H9 (cell line): ENCODE measurements at regions not wholly inside any gene's neighbourhood (a gene's known extent, or its start where the extent isn't known, plus 50 kb on each side); places are given as distances from the start of the nearest gene placed in this dataset.

Experiments used
- DNase-seq: peaks from one replicate; pipeline ENCODE4 v3.0.0-alpha.2; 2017
- H2AFZ ChIP-seq: one replicate; pipeline ENCODE4 v1.6.1; 2013; ENCODE audit warnings: mild to moderate bottlenecking, low read length, control low read depth, moderate library complexity
- H2AK5ac ChIP-seq: 2 replicates; pipeline ENCODE4 v1.6.1; 2013; ENCODE audit warnings: low read length, control low read depth, mixed read lengths; ENCODE audit not compliant: insufficient read length
- H2BK120ac ChIP-seq: one replicate; pipeline ENCODE4 v1.6.1; 2013; ENCODE audit warnings: low read depth, mild to moderate bottlenecking, low read length, control low read depth, inconsistent platforms; ENCODE audit not compliant: poor library complexity, severe bottlenecking
- H2BK12ac ChIP-seq: 2 replicates; pipeline ENCODE4 v1.6.1; 2013; ENCODE audit warnings: low read length, control low read depth, mixed read lengths, low read depth; ENCODE audit not compliant: insufficient read length
- H2BK15ac ChIP-seq: 2 replicates; pipeline ENCODE4 v1.6.1; 2013; ENCODE audit warnings: low read depth, low read length, control low read depth
- H2BK20ac ChIP-seq: one replicate; pipeline ENCODE4 v1.6.1; 2013; ENCODE audit warnings: low read depth, mild to moderate bottlenecking, low read length, control low read depth, inconsistent platforms; ENCODE audit not compliant: poor library complexity, severe bottlenecking
- H2BK5ac ChIP-seq: 2 replicates; pipeline ENCODE4 v1.6.1; 2013; ENCODE audit warnings: low read length, control low read depth, mixed read lengths; ENCODE audit not compliant: insufficient read length
- H3K14ac ChIP-seq: 2 replicates; pipeline ENCODE4 v1.6.1; 2013; ENCODE audit warnings: low read length, control low read depth; ENCODE audit not compliant: insufficient read depth
- H3K18ac ChIP-seq: 2 replicates; pipeline ENCODE4 v1.6.1; 2013; ENCODE audit warnings: low read depth, mild to moderate bottlenecking, mixed read lengths, low read length, control low read depth; ENCODE audit not compliant: insufficient read length
- H3K23ac ChIP-seq: 2 replicates; pipeline ENCODE4 v1.6.1; 2013; ENCODE audit warnings: low read length, control low read depth, mixed read lengths, low read depth; ENCODE audit not compliant: insufficient read length
- H3K23me2 ChIP-seq: 2 replicates; pipeline ENCODE4 v1.6.1; 2013; ENCODE audit warnings: low read depth, mild to moderate bottlenecking, mixed read lengths, low read length, control low read depth; ENCODE audit not compliant: insufficient read length, poor library complexity, severe bottlenecking
- H3K27ac ChIP-seq: 2 replicates; pipeline ENCODE4 v1.5.1; 2013; ENCODE audit warnings: low read length, control low read depth, mixed read lengths, low read depth; ENCODE audit not compliant: insufficient read length
- H3K27me3 ChIP-seq: 2 replicates; pipeline ENCODE4 v1.6.1; 2013; ENCODE audit warnings: low read length, control low read depth, inconsistent platforms; ENCODE audit not compliant: insufficient read depth
- H3K4ac ChIP-seq: 2 replicates; pipeline ENCODE4 v1.6.1; 2013; ENCODE audit warnings: low read depth, mild to moderate bottlenecking, control low read depth, inconsistent platforms, low read length, moderate library complexity
- H3K4me1 ChIP-seq: 2 replicates; pipeline ENCODE4 v1.6.1; 2013; ENCODE audit warnings: low read length, control low read depth, inconsistent platforms; ENCODE audit not compliant: insufficient read depth
- H3K4me2 ChIP-seq: 2 replicates; pipeline ENCODE4 v1.6.1; 2013; ENCODE audit warnings: low read length, control low read depth, mixed read lengths; ENCODE audit not compliant: insufficient read length, insufficient read depth
- H3K56ac ChIP-seq: 2 replicates; pipeline ENCODE4 v1.6.1; 2013; ENCODE audit warnings: low read depth, mild to moderate bottlenecking, mixed read lengths, low read length, control low read depth; ENCODE audit not compliant: insufficient read length
- H3K79me1 ChIP-seq: 2 replicates; pipeline ENCODE4 v1.6.1; 2013; ENCODE audit warnings: low read depth, mild to moderate bottlenecking, moderate library complexity, low read length, control low read depth, inconsistent platforms; ENCODE audit not compliant: insufficient read depth, poor library complexity, severe bottlenecking
- H3K79me2 ChIP-seq: 2 replicates; pipeline ENCODE4 v1.6.1; 2013; ENCODE audit warnings: low read length, control low read depth, inconsistent platforms; ENCODE audit not compliant: insufficient read depth
- H3K9ac ChIP-seq: 2 replicates; pipeline ENCODE4 v1.6.1; 2013; ENCODE audit warnings: low read length, control low read depth, mixed read lengths; ENCODE audit not compliant: insufficient read length; ENCODE audit errors: extremely low read depth
- H3K9me3 ChIP-seq: one replicate; pipeline ENCODE4 v1.6.1; 2013; ENCODE audit warnings: low read depth, low read length, inconsistent platforms; ENCODE audit not compliant: control insufficient read depth
- H3T11ph ChIP-seq: one replicate; pipeline ENCODE4 v1.6.1; 2013; ENCODE audit warnings: mild to moderate bottlenecking, low read length, control low read depth, inconsistent platforms
- H4K20me1 ChIP-seq: one replicate; pipeline ENCODE4 v1.6.1; 2013; ENCODE audit not compliant: control insufficient read depth, insufficient read length, insufficient read depth
- H4K5ac ChIP-seq: 2 replicates; pipeline ENCODE4 v1.6.1; 2013; ENCODE audit warnings: low read depth, mild to moderate bottlenecking, mixed read lengths, low read length, control low read depth; ENCODE audit not compliant: insufficient read length
- H4K8ac ChIP-seq: replicated peaks from 2 replicates; pipeline ENCODE4 v1.6.1; 2013; ENCODE audit warnings: low read length, control low read depth, mixed read lengths, low read depth; ENCODE audit not compliant: insufficient read length
- H4K91ac ChIP-seq: 2 replicates; pipeline ENCODE4 v1.6.1; 2013; ENCODE audit warnings: low read depth, mild to moderate bottlenecking, moderate library complexity, mixed read lengths, low read length, control low read depth; ENCODE audit not compliant: insufficient read length
- H3K27ac Mint-ChIP-seq, 3 experiments: 2 replicates in 2 of 3; 3 replicates in 1 of 3; pipeline ENCODE4 v1.8.0; 2020 to 2021; ENCODE audit warnings: mixed read lengths in 3 of 3, mild to moderate bottlenecking in 1 of 3, moderate library complexity in 1 of 3
- H3K27me3 Mint-ChIP-seq: 2 replicates; pipeline ENCODE4 v1.8.0; 2021; ENCODE audit warnings: low read depth, mild to moderate bottlenecking, moderate library complexity, mixed read lengths
- H3K36me3 Mint-ChIP-seq, 3 experiments: 2 replicates in 2 of 3; 3 replicates in 1 of 3; pipeline ENCODE4 v1.8.0; 2020 to 2021; ENCODE audit warnings: low read depth in 3 of 3, mixed read lengths in 3 of 3; ENCODE audit not compliant: insufficient read depth in 1 of 3
- H3K4me1 Mint-ChIP-seq, 2 experiments: 2 replicates each; pipeline ENCODE4 v1.8.0; 2020; ENCODE audit warnings: mixed read lengths in 2 of 2
- H3K4me3 Mint-ChIP-seq, 2 experiments: 2 replicates in 1 of 2; 3 replicates in 1 of 2; pipeline ENCODE4 v1.8.0; 2020 to 2021; ENCODE audit warnings: mild to moderate bottlenecking in 2 of 2, mixed read lengths in 2 of 2, moderate library complexity in 1 of 2
- H3K9me3 Mint-ChIP-seq, 2 experiments: 2 replicates in 1 of 2; 3 replicates in 1 of 2; pipeline ENCODE4 v1.8.0; 2020; ENCODE audit warnings: mild to moderate bottlenecking in 2 of 2, mixed read lengths in 2 of 2, moderate library complexity in 1 of 2
- WGBS: extraction: QIAGEN DNeasy Blood & Tissue Kit; methylation state at CpG from one replicate; pipeline ENCODE4 v1.1.7; 2013; ENCODE audit warnings: missing lambda C conversion rate, low lambda C conversion rate, mixed read lengths; ENCODE audit not compliant: insufficient read length; ENCODE audit errors: extremely low coverage; 5-methylcytosine and 5-hydroxymethylcytosine counted together
- TF ChIP-seq, protein P1 (sequence below): fragments of 200-600 bp; sonication (generic); conservative IDR thresholded peaks from 3 replicates; pipeline ENCODE4 v1.8.0; 2021; ENCODE audit warnings: antibody characterized with exemption, mild to moderate bottlenecking

- H4K5ac ChIP-seq = no peak overlapping the region
- no peak overlapping the region for H3T11ph ChIP-seq
- no peaks in the 10 kb centered on the region for H3K23me2 ChIP-seq
- Mint-ChIP-seq H3K4me1 (no peaks in the 10 kb centered on the region; a peak in 1 of 4 replicates), H3K27me3 (no peaks in the 10 kb centered on the region), H3K36me3 (no peaks in the 10 kb centered on the region), H3K27ac (peak overlapping the region in 1 of 3 experiments; percentile 3; a peak in 1 of 7 replicates), H3K9me3 (no peaks in the 10 kb centered on the region; a peak in 1 of 5 replicates), H3K4me3 (no peak overlapping the region)
- no peak overlapping the region for H3K4ac ChIP-seq
- no peak overlapping the region for H3K27ac ChIP-seq
- H3K4me2 ChIP-seq = no peak overlapping the region
- H3K79me2 ChIP-seq = no peaks in the 10 kb centered on the region
- no peak overlapping the region for H3K23ac ChIP-seq
- H4K8ac ChIP-seq = no peak overlapping the region
- no peak overlapping the region for H2AFZ ChIP-seq
- H3K9me3 ChIP-seq = no peaks in the 10 kb centered on the region
- H2AK5ac ChIP-seq = no peak overlapping the region
- no peak overlapping the region for H3K14ac ChIP-seq
- no peak overlapping the region for H2BK120ac ChIP-seq
- H3K18ac ChIP-seq = no peak overlapping the region
- H2BK15ac ChIP-seq = no peak overlapping the region
- no peak overlapping the region for H2BK5ac ChIP-seq
- no peaks in the 10 kb centered on the region for H4K20me1 ChIP-seq
- no peak for DNase-seq
- no peaks in the 10 kb centered on the region for H3K4me1 ChIP-seq
- no peak overlapping the region for H3K9ac ChIP-seq
- no peak overlapping the region for H3K56ac ChIP-seq
- H2BK20ac ChIP-seq = no peak overlapping the region
- TF ChIP-seq, protein P1, sequence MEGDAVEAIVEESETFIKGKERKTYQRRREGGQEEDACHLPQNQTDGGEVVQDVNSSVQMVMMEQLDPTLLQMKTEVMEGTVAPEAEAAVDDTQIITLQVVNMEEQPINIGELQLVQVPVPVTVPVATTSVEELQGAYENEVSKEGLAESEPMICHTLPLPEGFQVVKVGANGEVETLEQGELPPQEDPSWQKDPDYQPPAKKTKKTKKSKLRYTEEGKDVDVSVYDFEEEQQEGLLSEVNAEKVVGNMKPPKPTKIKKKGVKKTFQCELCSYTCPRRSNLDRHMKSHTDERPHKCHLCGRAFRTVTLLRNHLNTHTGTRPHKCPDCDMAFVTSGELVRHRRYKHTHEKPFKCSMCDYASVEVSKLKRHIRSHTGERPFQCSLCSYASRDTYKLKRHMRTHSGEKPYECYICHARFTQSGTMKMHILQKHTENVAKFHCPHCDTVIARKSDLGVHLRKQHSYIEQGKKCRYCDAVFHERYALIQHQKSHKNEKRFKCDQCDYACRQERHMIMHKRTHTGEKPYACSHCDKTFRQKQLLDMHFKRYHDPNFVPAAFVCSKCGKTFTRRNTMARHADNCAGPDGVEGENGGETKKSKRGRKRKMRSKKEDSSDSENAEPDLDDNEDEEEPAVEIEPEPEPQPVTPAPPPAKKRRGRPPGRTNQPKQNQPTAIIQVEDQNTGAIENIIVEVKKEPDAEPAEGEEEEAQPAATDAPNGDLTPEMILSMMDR = no peak
- no CpG with 5 or more reads among the region's 5 CpGs for WGBS
- H2BK12ac ChIP-seq = no peak overlapping the region
- no peaks in the 10 kb centered on the region for H3K27me3 ChIP-seq
- no peaks in the 10 kb centered on the region for H3K79me1 ChIP-seq
- H4K91ac ChIP-seq = no peak overlapping the region
Measured at GRCh38 chr9:107138261-107138992, 144.7 kb upstream of the RAD23B start.
